GM12878 (cell line): ENCODE measurements at regions not wholly inside any gene's neighbourhood (a gene's known extent, or its start where the extent isn't known, plus 50 kb on each side); places are given as distances from the start of the nearest gene placed in this dataset.

Experiments used
- ATAC-seq: fragments of 200-7000 bp; cut with Tn5 transposase; 3 replicates; pipeline ENCODE4 v1.9.1; 2020; ENCODE audit warnings: mild to moderate bottlenecking, moderate library complexity
- BruUV-seq: library from RNA; stranded (reverse); fragments of 400-500 nt; replicated peaks from 2 replicates; lab custom pipeline; 2021; lab: Mats Ljungman, UMichigan
- CTCF ChIA-PET: fragments of 300-600 bp; sonication (Branson Sonifier 250); formaldehyde crosslinking; extraction: SDS; loops from one replicate; lab custom pipeline; 2021; ENCODE audit warnings: inconsistent platforms; lab: Yijun Ruan, JAX
- POLR2A ChIA-PET: fragments of 350-600 bp; formaldehyde crosslinking; extraction: SDS; loops from one replicate; lab custom pipeline; 2021; ENCODE audit warnings: inconsistent platforms; lab: Charles Lee
- RAD21 ChIA-PET: fragments of 300-600 bp; sonication (Branson Sonifier 250); formaldehyde crosslinking; loops from one replicate; lab custom pipeline; 2023; ENCODE audit warnings: antibody characterized with exemption; ENCODE audit not compliant: unreplicated experiment; lab: Charles Lee
- SMC1A ChIA-PET: fragments of 300-600 bp; sonication (Branson Sonifier 250); formaldehyde crosslinking; loops from one replicate; lab custom pipeline; 2023; ENCODE audit not compliant: unreplicated experiment, uncharacterized antibody; lab: Charles Lee
- DNase-seq: peaks from one replicate; pipeline ENCODE4 v3.0.0-alpha.2; 2011; ENCODE audit warnings: low read depth, low spot score
- FAIRE-seq: peaks from 3 replicates; lab custom pipeline; 2011; peaks lifted over from hg19 to GRCh38; lab: Jason Lieb, UNC
- H2AFZ ChIP-seq: 2 replicates; pipeline ENCODE4 v1.6.0; 2011; ENCODE audit warnings: low read depth, low read length, control low read depth; ENCODE audit not compliant: control insufficient read depth
- H3K27ac ChIP-seq: 2 replicates; pipeline ENCODE4 v1.5.1; 2011; ENCODE audit warnings: control low read depth; ENCODE audit not compliant: control insufficient read depth, insufficient read depth
- H3K27me3 ChIP-seq, 2 experiments: replicated peaks in 1 of 2; 2 replicates each; pipeline versions ENCODE4 v1.6.0 to v1.6.1; 2011; ENCODE audit warnings: low read length in 1 of 2; ENCODE audit not compliant: control insufficient read depth in 2 of 2, insufficient read depth in 2 of 2
- H3K36me3 ChIP-seq, 2 experiments: 2 replicates each; pipeline ENCODE4 v1.5.1; 2011; ENCODE audit warnings: low read length in 1 of 2; ENCODE audit not compliant: control insufficient read depth in 2 of 2, insufficient read depth in 2 of 2
- H3K4me1 ChIP-seq: 2 replicates; pipeline ENCODE4 v1.6.1; 2011; ENCODE audit warnings: mild to moderate bottlenecking, low read length, moderate library complexity, mixed read lengths; ENCODE audit not compliant: control insufficient read depth, insufficient read depth
- H3K4me2 ChIP-seq: 2 replicates; pipeline ENCODE4 v1.6.0; 2011; ENCODE audit warnings: control low read depth; ENCODE audit not compliant: control insufficient read depth, insufficient read depth
- H3K4me3 ChIP-seq: fragments of 200-600 bp; sonication (generic); 2 replicates; pipeline ENCODE4 v1.5.1; 2016
- H3K79me2 ChIP-seq: 2 replicates; pipeline ENCODE4 v1.6.0; 2011; ENCODE audit warnings: low read length; ENCODE audit not compliant: control insufficient read depth, insufficient read depth
- H3K9ac ChIP-seq: 2 replicates; pipeline ENCODE4 v1.8.0; 2011; ENCODE audit warnings: low read length, control low read depth, mixed read lengths; ENCODE audit not compliant: control insufficient read depth, insufficient read depth
- H3K9me3 ChIP-seq: replicated peaks from 3 replicates; pipeline ENCODE4 v1.5.1; 2011; ENCODE audit warnings: mild to moderate bottlenecking, low read length; ENCODE audit not compliant: control insufficient read depth, insufficient read depth
- H4K20me1 ChIP-seq: 2 replicates; pipeline ENCODE4 v1.6.0; 2011; ENCODE audit not compliant: control insufficient read depth, insufficient read depth
- CREM ChIP-seq: IDR thresholded peaks from 2 replicates; pipeline ENCODE4 v1.6.1; 2014; ENCODE audit warnings: antibody characterized with exemption, low read depth
- EZH2 ChIP-seq: IDR thresholded peaks from 2 replicates; pipeline ENCODE4 v1.6.1; 2012; ENCODE audit warnings: low read depth, mild to moderate bottlenecking, control low read depth, inconsistent platforms, low read length, borderline replicate concordance; ENCODE audit not compliant: control insufficient read depth
- FOS ChIP-seq: IDR thresholded peaks from 3 replicates; pipeline ENCODE4 v1.6.1; 2011; ENCODE audit warnings: borderline replicate concordance; ENCODE audit not compliant: insufficient read length; ENCODE audit errors: extremely low read depth
- FOXM1 ChIP-seq: IDR thresholded peaks from 2 replicates; pipeline ENCODE4 v1.6.1; 2012; ENCODE audit warnings: low read depth, mild to moderate bottlenecking, inconsistent platforms, low read length, moderate library complexity
- GABPA ChIP-seq: IDR thresholded peaks from 2 replicates; pipeline ENCODE4 v1.6.1; 2014; ENCODE audit warnings: antibody characterized with exemption, low read depth, mild to moderate bottlenecking, inconsistent platforms
- MTA2 ChIP-seq: fragments of 450-650 bp; IDR thresholded peaks from 2 replicates; pipeline ENCODE4 v1.6.1; 2016; ENCODE audit warnings: low read depth, mild to moderate bottlenecking, moderate library complexity
- MXI1 ChIP-seq: fragments of 150-350 bp; IDR thresholded peaks from 2 replicates; pipeline ENCODE4 v1.6.1; 2011; ENCODE audit warnings: low read depth, mild to moderate bottlenecking, inconsistent platforms, low read length, improper control_type of control experiment
- MYC ChIP-seq: IDR thresholded peaks from 2 replicates; pipeline ENCODE4 v1.6.1; 2011; ENCODE audit warnings: mild to moderate bottlenecking, low read length, moderate library complexity, inconsistent platforms; ENCODE audit not compliant: insufficient read depth, insufficient replicate concordance, insufficient read length, severe bottlenecking
- NFXL1 ChIP-seq: fragments of 450-650 bp; IDR thresholded peaks from 2 replicates; pipeline ENCODE4 v1.6.1; 2017; ENCODE audit warnings: antibody characterized with exemption, mild to moderate bottlenecking, borderline replicate concordance
- PAX5 ChIP-seq: IDR thresholded peaks from 2 replicates; pipeline ENCODE4 v1.6.1; 2011; ENCODE audit warnings: low read depth, low read length, borderline replicate concordance
- PBX3 ChIP-seq: IDR thresholded peaks from 2 replicates; pipeline ENCODE4 v1.6.1; 2011; ENCODE audit warnings: mild to moderate bottlenecking, low read depth, low read length, moderate library complexity; ENCODE audit not compliant: insufficient replicate concordance
- SKIL ChIP-seq: fragments of 450-650 bp; IDR thresholded peaks from 2 replicates; pipeline ENCODE4 v1.6.1; 2017; ENCODE audit warnings: mild to moderate bottlenecking, low read depth, inconsistent platforms; ENCODE audit not compliant: poor library complexity, severe bottlenecking
- SREBF2 ChIP-seq: IDR thresholded peaks from 2 replicates; pipeline ENCODE4 v1.6.1; 2012; ENCODE audit warnings: mild to moderate bottlenecking, low read length
- YBX1 ChIP-seq: fragments of 450-650 bp; IDR thresholded peaks from 2 replicates; pipeline ENCODE4 v1.6.1; 2016; ENCODE audit warnings: antibody characterized with exemption
- ZBTB33 ChIP-seq: fragments of 450-650 bp; IDR thresholded peaks from 2 replicates; pipeline ENCODE4 v1.6.1; 2017; ENCODE audit warnings: mild to moderate bottlenecking
- WGBS: methylation state at CpG from one replicate; pipeline ENCODE4 v1.1.6; 2016; ENCODE audit warnings: low lambda C conversion rate; ENCODE audit not compliant: insufficient replicate concordance, insufficient coverage; ENCODE audit errors: missing lambda C conversion rate; 5-methylcytosine and 5-hydroxymethylcytosine counted together
- in situ Hi-C: fragments of 300-500 bp; cut with MboI; formaldehyde crosslinking; loops from 9 replicates; pipeline ENCODE4 v1.14.3; 2018; ENCODE audit warnings: mixed read lengths
- intact Hi-C: fragments of 100-400 bp; cut with micrococcal nuclease; formaldehyde crosslinking; loops from one replicate; pipeline ENCODE4 v1.14.2; 2022; ENCODE audit not compliant: unreplicated experiment

DNA sequence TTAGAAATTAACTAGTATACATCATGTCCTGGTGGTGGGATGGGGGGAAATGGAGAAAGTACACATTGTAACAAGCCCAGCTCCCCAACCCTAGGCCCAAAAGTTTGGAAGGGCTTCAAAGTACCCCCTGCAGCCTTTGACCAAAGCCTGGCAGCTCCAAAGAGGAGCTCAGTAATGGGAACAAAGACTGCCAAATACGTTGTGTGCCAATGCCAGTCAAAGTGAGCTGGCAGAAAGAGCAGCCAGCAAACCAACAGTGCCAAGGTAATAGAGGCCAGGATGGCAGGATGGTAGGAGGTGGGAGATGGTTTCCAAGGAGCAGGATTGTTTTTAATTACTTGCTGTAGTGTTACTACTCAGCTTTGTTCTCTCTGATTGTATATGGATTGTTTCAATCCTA lies 248.3 kb downstream of the COX7C start:
- no peak overlapping the region for H3K27ac ChIP-seq
- no TSS peak for BruUV-seq
- no peak for TF ChIP-seq SREBF2
- TF ChIP-seq MXI1, result no peak
- no peak for TF ChIP-seq YBX1
- TF ChIP-seq PBX3, result no peak
- no peak for TF ChIP-seq GABPA
- no peak for TF ChIP-seq SKIL
- TF ChIP-seq PAX5, result no peak
- no peak for TF ChIP-seq CREM
- no peak for TF ChIP-seq FOS
- no peak for TF ChIP-seq FOXM1
- no peak for TF ChIP-seq MYC
- no peak for TF ChIP-seq ZBTB33
- no peak for TF ChIP-seq NFXL1
- TF ChIP-seq MTA2, result no peak
- TF ChIP-seq EZH2, result no peak

More for the DNA sequence above, 248.3 kb downstream of the COX7C start:
- Histone ChIP-seq H4K20me1 (no peaks in the 10 kb centered on the region), H2AFZ (no peak overlapping the region), H3K4me1 (no peaks in the 10 kb centered on the region), H3K27me3 (no peaks in the 10 kb centered on the region), H3K79me2 (no peaks in the 10 kb centered on the region), H3K4me2 (no peak overlapping the region), H3K9me3 (no peaks in the 10 kb centered on the region), H3K36me3 (no peaks in the 10 kb centered on the region), H3K9ac (no peak overlapping the region), H3K4me3 (no peak overlapping the region)
- FAIRE-seq (no peak), DNase-seq (no peak), ATAC-seq (no peak)
- WGBS, result 32% methylated on average over 1 of the region's 1 CpG
- in situ Hi-C loops, result no loop called here
- ChIA-PET RAD21 (no interaction called here), SMC1A (no interaction called here), CTCF (interaction anchor here (1.2 kb wide), 1 partner anchor 14 kb away, joined by 3 read pairs; no protein-coding TSS in a partner anchor), POLR2A (no interaction called here)
- intact Hi-C loops, result no loop called here
